ENCODE measurements at regions not wholly inside any gene's neighbourhood (a gene's known extent, or its start where the extent isn't known, plus 50 kb on each side); places are given as distances from the start of the nearest gene placed in this dataset.

GRCh38 chr5:39544941-39545340, 120.2 kb upstream of the DAB2 start:
- H3K4me3 ChIP-seq (ENCODE audit: low read depth, low read length), result no peak overlapping the region
- in situ Hi-C loops (cut with HindIII; ENCODE audit: low sequenced_read_pairs), result loop anchor here (5.0 kb wide), 1 partner anchor 123 kb away; the partner anchor contains the start of gene DAB2
- TF ChIP-seq CTCF (IDR thresholded peaks at IDR 0.05; ENCODE audit: low read depth, low read length, missing control alignments), result no peak
- DNase-seq (ENCODE audit: low read depth), result no peak

- DNase-seq (ENCODE audit: low read depth), result no peak
- TF ChIP-seq CTCF (IDR thresholded peaks at IDR 0.05; ENCODE audit: low read depth, low read length, missing control alignments), result no peak
- in situ Hi-C loops (cut with HindIII; ENCODE audit: low sequenced_read_pairs), result loop anchor here (5.0 kb wide), 1 partner anchor 121 kb away; the partner anchor contains the start of gene DAB2
- H3K4me3 ChIP-seq (ENCODE audit: low read depth, low read length), result no peak overlapping the region
Observed at GRCh38 chr5:39543335-39543734, 118.6 kb upstream of the DAB2 start.

- TF ChIP-seq CTCF (IDR thresholded peaks at IDR 0.05; ENCODE audit: low read depth, low read length, missing control alignments), result no peak
- in situ Hi-C loops (cut with HindIII; ENCODE audit: low sequenced_read_pairs), result loop anchor here (5.0 kb wide), 1 partner anchor 120 kb away; the partner anchor contains the start of gene DAB2
- DNase-seq (ENCODE audit: low read depth), result no peak
- H3K4me3 ChIP-seq (ENCODE audit: low read depth, low read length), result no peak overlapping the region
Observed at GRCh38 chr5:39542511-39543285, 117.9 kb upstream of the DAB2 start.

GRCh38 chr5:39541920-39542319, 117.1 kb upstream of the DAB2 start:
- H3K4me3 ChIP-seq (ENCODE audit: low read depth, low read length), result no peak overlapping the region
- in situ Hi-C loops (cut with HindIII; ENCODE audit: low sequenced_read_pairs), result loop anchor here (5.0 kb wide), 1 partner anchor 120 kb away; the partner anchor contains the start of gene DAB2
- no peak for TF ChIP-seq CTCF (IDR thresholded peaks at IDR 0.05; ENCODE audit: low read depth, low read length, missing control alignments)
- no peak for DNase-seq (ENCODE audit: low read depth)

- no peak overlapping the region for H3K4me3 ChIP-seq (ENCODE audit: low read depth, low read length)
- DNase-seq (ENCODE audit: low read depth), result no peak
- in situ Hi-C loops (cut with HindIII; ENCODE audit: low sequenced_read_pairs), result no loop called here
- no peak for TF ChIP-seq CTCF (IDR thresholded peaks at IDR 0.05; ENCODE audit: low read depth, low read length, missing control alignments)
Observed at GRCh38 chr5:39539470-39539869, 114.7 kb upstream of the DAB2 start.

GRCh38 chr5:39534690-39535089, 109.9 kb upstream of the DAB2 start:
- DNase-seq (ENCODE audit: low read depth), result no peak
- no peak overlapping the region for H3K4me3 ChIP-seq (ENCODE audit: low read depth, low read length)
- no peak for TF ChIP-seq CTCF (IDR thresholded peaks at IDR 0.05; ENCODE audit: low read depth, low read length, missing control alignments)
- in situ Hi-C loops (cut with HindIII; ENCODE audit: low sequenced_read_pairs), result no loop called here

Measured in astrocyte of the cerebellum (primary cell).